ENCODE measurements at regions not wholly inside any gene's neighbourhood (a gene's known extent, or its start where the extent isn't known, plus 50 kb on each side); places are given as distances from the start of the nearest gene placed in this dataset.

DNA sequence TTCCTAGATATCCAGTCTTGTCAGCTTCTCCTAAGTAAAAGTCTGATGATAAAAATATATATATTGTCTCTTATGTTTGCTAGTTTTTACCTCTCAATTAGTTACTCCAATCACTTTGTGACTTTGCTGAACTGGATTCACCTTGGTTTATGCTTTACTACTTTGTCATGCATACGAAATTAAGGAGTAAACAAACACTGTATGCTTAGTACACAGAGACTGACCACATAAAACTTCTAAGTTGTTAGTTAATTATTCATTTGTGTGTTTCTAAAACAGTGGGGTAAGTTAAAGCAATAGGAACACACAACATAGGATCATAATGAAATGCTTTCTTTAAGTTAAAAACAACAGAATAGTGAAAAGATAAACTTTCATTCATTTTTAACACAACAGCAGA lies 877.3 kb upstream of the MAP3K7 start:
- in situ Hi-C loops (cut with HindIII; ENCODE audit: low sequenced_read_pairs) = no loop called here

DNA sequence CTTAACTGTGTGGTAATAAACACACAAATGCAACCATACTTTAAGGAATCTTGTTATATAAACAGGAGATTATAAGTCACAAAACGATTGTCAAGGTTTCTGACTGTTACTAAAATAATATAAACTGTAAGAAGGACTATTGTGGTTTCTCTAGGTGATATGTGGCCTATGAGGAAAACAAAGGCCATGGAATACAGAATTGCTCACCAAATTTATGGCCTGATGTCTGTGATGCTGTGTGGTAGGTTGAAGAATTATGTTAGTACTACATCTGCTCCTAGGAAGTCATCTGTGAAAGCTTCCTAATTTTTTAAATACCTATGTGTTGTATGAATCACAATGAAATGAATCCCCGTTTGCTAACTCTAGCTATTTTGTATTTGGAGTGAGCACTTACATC lies 875.4 kb upstream of the MAP3K7 start:
- in situ Hi-C loops (cut with HindIII; ENCODE audit: low sequenced_read_pairs) = no loop called here

DNA sequence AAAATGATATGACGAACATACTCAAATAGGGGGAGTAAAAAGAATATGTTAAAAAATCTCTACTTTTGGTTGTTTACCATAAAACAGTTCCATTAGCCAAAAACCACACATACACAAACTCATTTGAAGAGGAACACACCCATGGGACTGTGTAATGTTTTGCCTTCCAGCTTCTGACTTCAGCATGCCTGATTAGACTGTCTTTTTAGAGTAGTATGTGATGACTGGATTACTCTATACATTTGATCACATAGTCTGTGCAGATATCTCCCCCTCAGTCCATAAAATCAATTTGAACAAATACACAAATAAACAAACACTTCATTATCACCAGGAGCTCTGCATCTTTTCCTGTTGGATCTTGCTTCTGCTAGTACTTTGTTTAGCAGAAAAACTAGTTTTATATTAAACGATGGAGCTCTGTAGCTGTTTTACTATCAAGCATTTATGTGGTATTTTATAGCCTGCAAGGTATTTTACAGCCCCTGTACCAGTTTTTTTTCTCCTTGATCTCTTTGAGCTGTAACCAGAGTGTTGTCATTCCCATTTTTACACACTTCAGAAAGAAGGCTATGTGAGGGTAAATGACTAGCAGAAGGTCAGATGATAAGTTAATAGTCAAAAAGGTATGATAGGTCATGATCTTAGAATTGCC lies 866.5 kb upstream of the MAP3K7 start:
- in situ Hi-C loops (cut with HindIII; ENCODE audit: low sequenced_read_pairs) = no loop called here

DNA sequence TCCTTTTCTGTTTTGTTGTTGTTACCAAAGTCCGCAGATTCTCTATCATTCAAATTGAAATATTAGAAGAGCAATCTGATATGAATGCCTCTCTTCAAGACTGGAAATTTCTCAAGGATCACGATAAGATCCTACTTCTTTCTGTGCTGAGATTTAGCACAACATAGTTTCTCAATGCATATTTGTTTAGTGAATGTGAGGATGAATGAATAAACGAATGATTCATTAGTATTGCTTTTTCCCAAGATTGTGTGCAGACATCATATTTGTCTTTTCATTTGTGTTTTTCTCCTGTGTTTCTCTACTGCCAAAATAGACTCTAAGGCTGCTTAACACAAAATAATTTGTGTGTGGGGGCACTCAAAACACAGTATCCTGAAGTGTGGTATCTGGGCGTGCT lies 862.7 kb upstream of the MAP3K7 start:
- in situ Hi-C loops (cut with HindIII; ENCODE audit: low sequenced_read_pairs) = no loop called here

DNA sequence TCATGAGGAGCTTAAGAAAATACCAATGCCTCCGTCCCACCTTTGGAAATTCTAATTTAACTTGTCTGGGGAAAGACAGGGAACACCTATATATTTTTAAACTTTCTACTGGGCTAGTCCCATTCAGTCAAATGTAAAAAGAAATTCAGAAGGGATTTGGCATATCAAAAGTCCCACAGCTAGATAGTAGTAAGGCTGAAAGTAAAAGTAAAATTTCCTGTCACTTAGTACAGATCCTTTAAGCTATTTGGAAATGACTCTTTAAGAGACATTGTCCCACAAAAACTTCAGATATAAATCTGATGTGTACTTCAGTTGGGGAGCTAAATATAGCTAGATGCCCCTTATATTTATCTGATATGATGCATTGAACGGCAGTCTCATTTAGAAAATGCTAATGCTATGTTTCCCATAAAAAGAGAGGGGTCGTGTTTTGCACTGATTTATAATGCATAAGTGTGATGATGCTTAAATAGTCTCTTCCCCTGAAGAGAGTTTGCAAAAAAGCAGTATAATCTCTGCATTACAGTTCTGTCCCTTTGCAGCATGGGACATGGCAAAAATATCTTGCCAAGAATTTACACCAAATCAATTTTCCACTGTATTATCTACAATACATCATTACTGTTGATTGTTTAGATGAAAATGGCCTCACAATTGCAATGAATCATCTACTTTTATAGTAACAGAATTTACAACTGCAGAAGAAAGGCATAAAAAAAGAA lies 860.8 kb upstream of the MAP3K7 start:
- in situ Hi-C loops (cut with HindIII; ENCODE audit: low sequenced_read_pairs) = no loop called here

DNA sequence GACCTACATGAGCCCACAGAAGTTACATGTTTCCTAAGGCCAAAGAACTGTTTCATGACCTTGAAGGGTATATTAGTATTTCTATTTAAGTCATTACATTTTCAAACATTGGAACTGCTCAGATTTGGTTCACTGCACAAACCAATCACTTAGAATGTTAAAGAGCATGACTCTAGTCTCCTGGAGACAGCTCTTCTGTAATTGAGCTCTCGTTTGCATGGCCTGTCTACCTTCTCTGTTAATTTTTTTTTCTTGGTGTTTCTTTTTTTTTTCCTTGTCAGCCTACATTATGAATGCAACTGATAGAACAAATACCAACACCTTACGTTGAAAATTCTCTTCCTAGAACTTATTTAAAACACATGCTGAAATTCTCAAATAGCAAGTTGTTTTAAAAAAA lies 860.2 kb upstream of the MAP3K7 start:
- in situ Hi-C loops (cut with HindIII; ENCODE audit: low sequenced_read_pairs) = no loop called here

DNA sequence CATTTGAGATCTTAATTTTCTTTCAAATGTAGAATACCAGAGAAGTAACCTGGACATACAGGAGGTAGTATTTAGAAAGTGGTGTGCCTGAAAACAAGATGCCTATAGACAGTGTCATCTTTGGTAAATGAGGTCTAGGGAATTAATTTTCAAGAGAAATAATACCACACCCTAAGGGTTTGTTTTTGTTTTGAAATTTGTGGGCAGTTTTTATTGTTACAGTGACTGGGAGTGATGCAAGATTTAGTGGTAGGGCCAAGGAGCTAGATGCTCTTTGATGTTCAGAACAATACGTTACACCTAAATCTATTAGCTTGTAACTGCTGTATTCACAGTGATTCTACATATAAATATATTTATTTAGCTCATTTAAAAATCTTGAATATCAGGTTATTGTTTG lies 856.5 kb upstream of the MAP3K7 start:
- in situ Hi-C loops (cut with HindIII; ENCODE audit: low sequenced_read_pairs) = no loop called here

DNA sequence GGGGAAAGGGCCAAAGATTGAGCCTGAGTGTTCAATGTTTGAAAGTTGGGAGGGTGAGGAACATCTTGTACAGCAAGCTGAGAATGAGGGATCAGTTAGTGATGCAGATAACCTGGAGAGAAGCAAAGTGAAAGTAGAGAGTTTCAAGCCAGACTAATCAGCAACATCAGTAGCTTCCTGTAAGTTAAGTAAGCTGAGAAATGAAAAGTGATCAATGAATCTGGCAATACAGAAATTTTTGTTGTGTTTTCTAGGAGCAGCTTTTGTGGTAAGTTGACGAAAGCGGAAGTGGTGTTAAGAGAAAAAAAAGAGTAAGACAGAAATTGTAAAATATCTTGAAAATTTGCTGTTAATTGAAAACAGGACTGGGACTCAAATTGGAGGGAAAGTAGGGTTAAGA lies 855.5 kb upstream of the MAP3K7 start:
- in situ Hi-C loops (cut with HindIII; ENCODE audit: low sequenced_read_pairs) = no loop called here

DNA sequence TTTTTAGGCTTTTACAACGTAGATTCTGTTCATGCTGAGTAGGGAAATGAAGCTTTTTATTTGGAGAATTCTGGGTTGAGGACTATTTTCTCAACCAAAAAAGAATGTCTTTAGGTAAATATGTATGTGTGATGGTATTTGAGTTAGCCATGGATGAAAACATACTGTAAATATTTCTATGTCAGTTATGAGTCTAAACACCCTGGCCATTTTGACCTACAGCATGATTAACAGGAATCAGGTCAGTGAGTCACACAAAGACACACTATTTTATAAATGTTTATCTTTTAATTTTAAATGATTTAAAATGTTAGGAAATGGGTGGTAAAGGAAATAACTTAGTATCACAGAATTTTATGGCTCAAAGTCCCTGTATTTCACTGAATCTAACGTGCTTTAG lies 851.7 kb upstream of the MAP3K7 start:
- in situ Hi-C loops (cut with HindIII; ENCODE audit: low sequenced_read_pairs) = no loop called here

DNA sequence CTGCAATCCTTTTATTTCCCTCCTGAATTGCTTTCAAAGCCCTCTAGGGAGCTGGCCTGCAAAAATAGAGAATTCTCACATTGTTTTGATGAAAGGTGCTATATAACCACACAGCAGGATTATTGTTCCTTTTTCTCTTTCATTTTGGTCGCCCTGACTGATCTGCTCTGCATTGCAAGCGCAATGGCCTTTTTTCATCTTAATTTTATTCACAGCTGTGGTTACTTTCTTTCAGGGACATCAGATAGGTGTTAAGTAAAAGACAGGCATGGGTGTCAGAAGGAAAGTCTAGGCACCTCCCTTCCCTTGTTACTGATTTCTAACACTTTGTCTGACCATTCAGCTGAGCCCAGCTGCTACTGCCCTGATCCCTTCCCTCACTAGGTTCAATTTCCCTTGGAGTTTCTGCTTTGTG lies 850.5 kb upstream of the MAP3K7 start:
- in situ Hi-C loops (cut with HindIII; ENCODE audit: low sequenced_read_pairs) = no loop called here

DNA sequence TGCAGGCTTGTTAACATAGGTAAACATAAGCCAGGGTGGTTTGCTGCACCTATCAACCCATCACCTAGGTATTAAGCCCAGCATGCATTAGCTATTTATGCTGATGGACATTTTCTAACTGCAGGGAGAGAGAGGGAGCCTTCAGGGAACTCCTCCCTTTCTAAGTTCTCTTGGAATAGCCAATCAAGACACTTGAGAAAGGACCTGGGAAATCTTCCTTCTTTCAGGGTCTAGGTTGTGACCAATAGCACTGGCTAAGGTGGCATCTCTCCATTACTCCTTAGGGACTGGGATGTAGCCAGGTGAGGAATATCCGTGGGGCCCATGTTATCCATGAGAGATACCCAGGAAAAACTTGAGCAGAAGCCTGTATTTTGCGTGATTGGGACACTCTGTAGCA lies 849.6 kb upstream of the MAP3K7 start:
- in situ Hi-C loops (cut with HindIII; ENCODE audit: low sequenced_read_pairs) = no loop called here

DNA sequence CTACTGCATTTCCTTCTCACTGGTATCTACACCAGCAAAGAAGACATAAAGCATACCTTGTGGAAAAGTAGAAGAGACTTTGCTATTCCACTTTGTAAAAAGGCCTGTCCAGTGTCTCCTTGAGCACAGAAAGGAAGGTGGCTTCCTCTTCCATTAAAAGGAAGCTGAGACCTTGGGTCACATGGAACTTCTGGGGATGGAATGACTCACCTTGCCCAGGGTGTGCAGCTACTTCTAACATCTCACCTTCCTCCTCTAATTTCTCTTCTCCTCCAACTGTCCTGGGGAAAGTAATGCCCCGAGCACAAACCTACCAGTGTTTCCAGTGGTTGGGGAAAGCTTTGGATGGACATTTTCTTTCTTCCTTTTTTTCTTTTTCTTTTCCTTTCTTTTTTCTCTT lies 848.8 kb upstream of the MAP3K7 start:
- in situ Hi-C loops (cut with HindIII; ENCODE audit: low sequenced_read_pairs) = no loop called here

DNA sequence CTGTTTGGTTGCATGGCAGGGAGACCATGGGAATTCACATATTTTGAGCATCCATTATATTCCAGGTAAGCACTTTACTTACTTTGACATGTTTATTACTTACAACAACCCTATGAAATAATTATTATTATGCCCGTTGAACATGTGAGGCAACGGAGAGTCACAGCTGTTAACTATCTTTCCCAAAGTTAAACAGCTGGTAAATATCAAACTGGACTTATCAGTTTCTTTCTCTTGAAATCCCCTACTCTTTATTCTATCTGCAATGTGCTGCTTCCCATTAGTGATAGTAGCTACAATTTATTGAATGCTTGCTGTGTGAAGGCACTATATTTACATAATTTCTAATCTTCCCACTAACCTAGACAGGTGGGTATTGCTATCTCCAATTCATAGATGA lies 847.7 kb upstream of the MAP3K7 start:
- in situ Hi-C loops (cut with HindIII; ENCODE audit: low sequenced_read_pairs) = no loop called here

DNA sequence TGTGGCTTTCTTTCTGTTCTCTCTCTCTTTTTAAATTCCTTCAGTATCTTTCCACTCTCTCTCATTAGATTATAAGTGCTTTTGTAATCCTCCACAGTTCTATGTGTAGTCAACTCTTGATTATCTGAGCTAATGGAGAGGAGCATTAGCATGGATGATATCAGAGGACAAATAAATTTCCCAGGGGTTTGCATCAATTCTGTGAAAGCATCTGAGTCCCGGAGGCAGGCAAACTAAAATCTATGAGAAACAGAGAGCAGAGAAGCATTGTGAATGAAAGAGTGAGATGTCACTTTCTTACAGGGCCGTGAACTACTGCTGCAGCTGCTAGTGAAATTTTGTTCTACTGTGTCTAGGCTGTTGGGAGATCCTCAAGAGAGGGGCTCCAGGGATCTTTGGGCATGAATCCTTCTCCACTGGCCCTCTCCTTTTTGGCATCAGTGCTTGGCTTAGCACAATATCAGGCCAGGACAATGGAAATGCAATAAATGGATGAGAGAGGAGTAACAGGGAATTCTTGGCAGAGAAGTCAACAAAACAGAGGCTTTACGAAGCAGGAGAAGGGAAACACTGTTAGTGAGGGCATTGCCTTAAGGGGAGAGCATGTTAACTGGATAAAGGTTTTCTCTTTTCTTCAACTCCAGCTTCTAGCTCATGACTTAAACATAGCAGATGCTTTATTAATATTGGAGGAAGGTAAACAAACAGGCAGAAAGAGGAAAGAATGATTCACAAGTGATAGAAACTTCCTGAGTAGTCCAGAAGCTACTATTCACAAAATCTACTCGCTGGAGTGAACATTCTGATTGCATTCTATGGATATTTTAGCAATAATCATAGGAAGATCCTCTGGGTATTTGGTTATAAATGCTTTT lies 847.0 kb upstream of the MAP3K7 start:
- in situ Hi-C loops (cut with HindIII; ENCODE audit: low sequenced_read_pairs) = no loop called here

DNA sequence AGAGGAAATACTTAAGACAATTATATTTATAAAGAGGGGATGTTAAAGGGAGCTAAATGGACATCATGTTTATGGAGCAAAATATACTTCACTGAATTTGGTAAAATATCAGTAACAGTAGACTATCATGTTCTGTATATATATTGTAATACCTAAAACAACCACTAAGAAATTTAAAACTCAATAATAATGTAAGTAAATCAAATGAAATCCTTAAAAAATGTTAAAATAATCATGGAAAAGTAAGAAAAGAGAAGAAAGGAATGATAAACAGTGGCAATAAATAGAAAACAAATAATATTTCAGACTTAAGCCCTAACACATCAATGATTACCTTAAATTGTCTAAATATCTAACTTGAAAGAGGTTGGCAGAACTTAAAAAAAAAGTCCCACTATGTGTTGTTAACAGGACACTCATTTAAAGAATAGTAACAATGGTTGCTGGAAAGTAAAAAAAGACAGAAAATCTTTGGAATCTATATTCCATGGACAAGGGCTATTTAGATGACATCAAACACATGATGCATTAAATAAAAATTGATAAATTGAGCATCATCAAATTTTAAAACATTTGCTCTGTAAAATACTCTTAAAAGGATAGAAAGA lies 842.2 kb upstream of the MAP3K7 start:
- in situ Hi-C loops (cut with HindIII; ENCODE audit: low sequenced_read_pairs) = no loop called here

DNA sequence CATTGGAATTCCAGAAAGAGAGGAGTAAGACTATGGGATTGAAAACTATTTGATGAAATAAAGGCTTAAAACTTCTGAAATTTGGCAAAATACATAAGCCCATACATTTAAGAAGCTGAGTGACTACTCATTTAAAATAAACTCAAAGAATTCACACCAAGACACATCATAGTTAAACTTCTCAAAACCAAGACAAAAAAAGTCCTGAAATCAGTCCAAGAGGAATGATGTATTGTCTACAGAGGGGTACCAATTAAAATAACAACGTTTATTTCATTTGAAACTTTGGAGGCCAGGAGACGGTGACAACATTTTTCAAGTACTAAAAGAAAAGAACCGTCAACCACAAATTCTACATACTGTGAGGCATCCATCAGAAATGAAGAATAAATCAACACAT lies 841.4 kb upstream of the MAP3K7 start:
- in situ Hi-C loops (cut with HindIII; ENCODE audit: low sequenced_read_pairs) = no loop called here

DNA sequence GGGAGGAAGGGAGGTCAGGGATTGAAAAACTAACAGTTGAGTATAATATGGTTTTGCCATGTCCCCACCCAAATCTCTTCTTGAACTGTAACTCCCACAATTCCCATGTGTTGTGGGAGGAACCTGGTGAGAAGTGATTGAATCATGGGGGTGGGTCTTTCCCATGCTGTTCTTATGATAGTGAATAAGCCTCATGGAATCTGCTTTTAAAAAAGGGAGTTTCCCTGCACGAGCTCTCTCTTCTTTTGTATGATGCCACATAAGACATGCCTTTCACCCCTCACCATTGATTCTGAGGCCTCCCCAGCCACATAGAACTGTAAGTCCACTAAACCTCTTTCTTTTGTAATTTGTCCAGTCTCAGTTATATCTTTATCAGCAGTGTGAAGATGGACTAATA lies 833.4 kb upstream of the MAP3K7 start:
- in situ Hi-C loops (cut with HindIII; ENCODE audit: low sequenced_read_pairs) = no loop called here

DNA sequence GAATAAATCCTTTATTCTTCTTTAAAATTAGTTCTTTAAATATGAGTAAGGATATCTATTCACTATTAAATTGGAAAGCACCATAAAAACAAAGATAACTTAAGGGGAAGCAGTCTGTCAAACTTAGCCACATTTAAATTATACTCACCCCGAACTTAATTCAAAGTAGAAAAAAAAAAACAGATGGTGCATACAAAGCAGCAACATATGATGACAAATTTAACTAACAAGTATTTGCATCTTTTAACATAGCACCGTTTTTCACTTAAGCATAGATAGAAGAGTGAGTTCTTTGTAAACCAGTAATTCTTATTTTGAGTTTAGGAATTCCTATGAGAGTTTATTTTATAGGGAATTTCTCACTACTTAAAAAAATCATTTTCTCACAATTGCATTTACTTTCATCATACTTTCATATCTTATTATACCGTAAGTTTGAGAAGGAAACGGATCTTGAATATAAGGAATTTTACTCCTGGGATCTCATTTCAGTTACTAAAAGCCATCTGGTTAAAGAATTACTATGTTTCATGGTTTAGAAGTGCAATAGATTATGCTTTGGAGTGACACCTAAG lies 828.2 kb upstream of the MAP3K7 start:
- in situ Hi-C loops (cut with HindIII; ENCODE audit: low sequenced_read_pairs) = no loop called here

DNA sequence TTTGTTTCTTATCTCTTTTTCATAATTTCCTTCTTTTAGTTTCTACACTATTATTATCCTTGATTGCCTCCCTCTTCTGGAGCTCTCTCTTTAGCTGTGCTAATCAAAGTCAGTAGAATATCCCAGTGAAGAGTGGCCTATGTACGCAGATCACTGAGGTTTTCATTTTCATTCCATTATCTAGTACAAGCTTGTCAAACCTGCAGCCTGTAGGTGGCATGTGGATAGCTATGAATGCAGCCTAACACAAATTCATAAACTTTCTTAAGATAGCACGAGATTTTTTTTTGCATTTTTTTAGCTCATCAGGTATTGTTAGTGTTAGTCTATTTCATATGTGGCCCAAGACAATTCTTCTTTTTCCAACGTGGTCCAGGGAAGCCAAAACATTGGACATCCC lies 825.7 kb upstream of the MAP3K7 start:
- in situ Hi-C loops (cut with HindIII; ENCODE audit: low sequenced_read_pairs) = no loop called here

DNA sequence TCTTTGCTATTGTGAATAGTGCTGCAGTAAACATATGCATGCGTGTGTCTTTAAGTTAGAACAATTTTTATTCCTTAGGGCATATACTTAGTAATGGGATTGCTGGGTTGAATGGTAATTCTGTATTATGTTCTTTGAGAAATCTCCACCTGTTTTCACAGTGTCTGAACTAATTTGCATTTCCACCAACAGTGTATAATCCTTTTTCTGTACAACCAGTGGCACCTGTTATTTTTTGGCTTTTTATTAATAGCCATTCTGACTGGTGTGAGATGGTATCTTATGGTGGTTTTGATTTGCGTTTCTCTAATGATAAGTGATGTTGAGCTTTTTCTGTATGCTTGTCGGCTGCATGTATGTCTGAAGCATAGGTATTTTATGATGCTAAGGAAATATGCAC lies 820.8 kb upstream of the MAP3K7 start:
- in situ Hi-C loops (cut with HindIII; ENCODE audit: low sequenced_read_pairs) = no loop called here

DNA sequence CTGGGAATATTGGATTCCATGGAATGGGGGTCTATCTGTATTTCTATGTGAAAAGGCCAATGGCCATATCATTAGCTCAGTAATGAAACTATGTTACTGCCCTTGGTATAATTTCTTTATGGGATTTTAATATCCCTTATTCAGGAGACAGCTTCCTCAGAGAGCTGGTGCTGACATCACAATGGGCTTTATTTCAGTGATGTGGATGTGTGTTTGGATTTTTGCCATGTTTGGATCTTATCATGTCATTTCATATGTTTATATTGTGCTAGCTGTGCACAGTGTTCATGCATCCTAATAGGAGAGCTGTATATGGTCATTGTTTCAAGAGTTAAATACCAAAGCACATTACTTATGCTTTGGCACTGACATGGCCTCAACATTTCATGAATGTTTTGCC lies 806.1 kb upstream of the MAP3K7 start:
- in situ Hi-C loops (cut with HindIII; ENCODE audit: low sequenced_read_pairs) = no loop called here
